ENCODE measurements at regions not wholly inside any gene's neighbourhood (a gene's known extent, or its start where the extent isn't known, plus 50 kb on each side); places are given as distances from the start of the nearest gene placed in this dataset.
"Not testable (repeated sequence)": the region's sequence is repeated elsewhere in the genome, so short reads cannot be mapped to it uniquely, and the experiment has no call there.

DNA sequence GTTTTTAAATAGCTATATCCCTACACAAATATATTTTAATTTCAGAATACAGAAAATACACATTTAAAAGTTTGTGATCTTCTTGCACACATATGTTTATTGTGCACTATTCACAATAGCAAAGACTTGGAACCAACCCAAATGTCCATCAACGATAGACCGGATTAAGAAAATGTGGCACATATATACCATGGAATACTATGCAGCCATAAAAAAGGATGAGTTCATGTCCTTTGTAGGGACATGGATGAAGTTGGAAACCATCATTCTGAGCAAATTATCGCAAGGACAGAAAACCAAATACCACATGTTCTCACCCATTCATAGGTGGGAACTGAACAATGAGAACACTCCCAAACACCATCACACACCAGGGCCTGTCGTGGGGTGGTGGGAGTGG lies 266.9 kb upstream of the GK2 start:
- ATAC-seq; DNase-seq; intact Hi-C loops (cut with DNase I, micrococcal nuclease): not testable (repeated sequence)

DNA sequence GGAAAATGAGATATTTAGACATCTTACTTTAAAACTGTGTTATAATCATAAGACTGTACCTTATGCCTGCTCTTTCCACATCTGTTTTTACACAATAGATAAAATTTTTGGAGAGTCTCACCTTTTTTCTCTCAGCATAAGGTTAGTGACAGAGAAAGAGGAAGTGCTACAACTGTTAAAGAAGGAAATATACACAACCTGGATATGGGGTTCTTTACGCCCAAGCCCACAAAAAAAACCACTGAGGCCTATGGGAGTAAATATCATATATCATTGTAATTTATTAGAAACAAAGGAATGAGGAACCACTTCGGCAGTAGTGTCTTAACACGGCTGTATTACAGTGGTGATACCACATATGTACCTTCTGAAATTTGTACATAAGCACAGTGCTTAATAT lies 265.9 kb upstream of the GK2 start:
- intact Hi-C loops (cut with DNase I, micrococcal nuclease): no loop called here
- ATAC-seq: no peak
- DNase-seq: no peak

DNA sequence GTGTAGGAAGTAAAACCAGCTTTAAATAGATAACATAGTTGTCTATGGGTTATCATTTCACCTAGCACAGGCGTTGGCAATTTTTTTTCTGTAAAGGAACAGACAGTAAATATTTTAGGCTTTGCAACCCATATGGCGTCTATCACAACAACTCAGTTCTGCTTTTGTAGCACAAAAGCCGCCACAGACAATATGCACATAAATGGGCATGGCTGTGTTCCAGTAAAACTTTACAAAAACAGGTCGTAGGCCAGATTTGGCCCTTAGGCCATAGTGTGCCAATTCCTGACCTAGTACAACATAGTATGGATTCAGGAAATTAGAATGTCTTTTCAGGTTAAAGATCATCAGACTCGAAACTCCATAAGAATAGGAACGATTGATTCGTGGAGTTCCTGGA lies 265.3 kb upstream of the GK2 start:
- intact Hi-C loops (cut with DNase I, micrococcal nuclease): no loop called here
- ATAC-seq: no peak
- DNase-seq: no peak

DNA sequence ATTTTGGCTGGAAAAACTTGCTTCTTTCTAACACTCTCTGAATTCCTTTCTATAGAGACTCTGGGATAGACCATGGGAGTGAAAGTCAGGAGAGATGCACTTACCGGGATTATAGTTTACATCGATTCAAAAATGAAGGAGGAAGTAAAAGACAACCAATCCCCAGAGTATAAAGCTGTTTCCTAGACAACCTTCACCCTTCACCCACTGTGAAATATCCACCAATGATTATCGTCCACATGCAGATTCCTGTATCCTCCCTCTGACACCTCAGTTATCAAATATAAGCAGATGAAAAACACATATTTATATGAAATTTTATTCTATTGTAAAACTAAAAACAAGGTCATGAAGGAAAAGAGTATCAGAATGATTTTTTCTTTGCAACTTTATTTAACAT lies 258.8 kb upstream of the GK2 start:
- no peak for DNase-seq
- intact Hi-C loops (cut with DNase I, micrococcal nuclease): no loop called here
- ATAC-seq: no peak

DNA sequence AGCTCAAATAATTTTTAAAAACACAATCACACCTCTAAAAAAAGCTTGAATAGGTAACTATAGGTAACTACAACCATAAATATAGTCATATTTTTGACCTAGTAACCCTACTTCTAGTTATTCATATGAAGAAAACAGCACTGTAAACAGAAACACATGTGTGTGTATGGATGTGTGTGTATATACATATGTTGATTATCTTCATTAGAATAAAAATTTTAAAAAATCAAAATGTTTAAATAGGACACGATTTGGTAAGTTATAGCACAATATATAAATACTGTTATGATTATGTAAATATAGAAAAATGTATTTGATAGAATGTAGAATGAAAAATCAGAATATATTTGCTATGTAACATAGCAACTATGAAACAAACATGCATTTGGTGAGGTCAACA lies 258.1 kb upstream of the GK2 start:
- ATAC-seq (no peak), DNase-seq (no peak)
- intact Hi-C loops (cut with DNase I, micrococcal nuclease): no loop called here

DNA sequence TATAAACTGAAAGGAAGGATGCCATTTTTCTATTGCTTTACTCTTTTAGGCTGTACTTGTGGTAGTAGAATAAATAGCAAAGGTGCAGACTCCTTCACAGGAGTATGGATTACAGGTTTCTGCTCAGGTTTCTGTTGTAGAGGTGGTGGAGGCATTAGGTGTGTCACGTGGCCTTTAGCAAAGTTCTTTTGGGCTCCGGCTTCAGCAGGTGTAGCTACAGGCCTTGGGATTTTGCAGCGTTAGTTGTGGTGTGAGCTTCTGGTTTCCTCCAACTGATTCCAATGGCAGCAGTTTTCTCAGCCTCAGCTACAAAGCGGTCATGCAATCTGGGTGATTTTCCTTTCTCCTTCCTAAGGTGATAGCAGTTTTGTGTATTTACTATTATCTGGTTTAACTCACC lies 255.8 kb upstream of the GK2 start:
- intact Hi-C loops (cut with DNase I, micrococcal nuclease): no loop called here
- DNase-seq (no peak), ATAC-seq (no peak)

DNA sequence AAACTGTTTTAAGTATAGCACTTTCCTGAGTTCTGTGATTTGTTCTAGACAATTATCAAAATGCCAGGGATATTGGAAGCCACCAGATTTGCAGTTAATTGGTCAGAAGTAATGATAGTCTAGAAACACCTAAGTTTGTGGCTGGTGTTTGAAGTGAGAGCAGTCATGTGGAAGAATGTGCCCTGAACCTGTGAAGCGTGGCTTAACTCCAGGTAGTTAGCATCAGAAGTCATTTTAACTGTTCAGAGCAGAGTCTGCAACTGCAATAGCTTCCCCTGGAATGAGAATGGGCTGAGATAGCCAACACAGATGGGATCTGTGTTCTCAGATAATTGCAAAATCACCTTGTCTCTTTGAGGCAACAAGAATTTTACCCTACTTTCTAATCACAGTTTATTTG lies 255.1 kb upstream of the GK2 start:
- DNase-seq: no peak
- intact Hi-C loops (cut with DNase I, micrococcal nuclease): no loop called here
- no peak for ATAC-seq

DNA sequence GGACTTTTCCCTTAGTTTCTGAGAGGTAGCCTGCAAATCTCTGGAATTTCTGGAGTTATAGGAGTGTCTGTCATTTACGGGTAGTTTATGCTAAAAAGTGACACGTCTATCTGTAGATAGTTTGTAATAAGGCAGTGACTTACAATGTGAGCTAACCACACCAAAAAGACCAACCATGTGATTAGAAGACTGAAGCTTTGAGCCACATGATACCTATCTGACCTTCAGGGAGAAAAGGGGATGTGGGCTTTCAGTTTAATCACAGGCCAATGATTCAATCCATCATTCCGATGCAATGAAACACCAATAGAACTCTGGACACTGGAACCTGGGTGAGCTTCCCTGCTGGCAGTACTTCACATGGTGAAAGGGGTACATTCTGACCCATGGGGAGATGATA lies 254.6 kb upstream of the GK2 start:
- intact Hi-C loops (cut with DNase I, micrococcal nuclease): no loop called here
- ATAC-seq (no peak), DNase-seq (no peak)

DNA sequence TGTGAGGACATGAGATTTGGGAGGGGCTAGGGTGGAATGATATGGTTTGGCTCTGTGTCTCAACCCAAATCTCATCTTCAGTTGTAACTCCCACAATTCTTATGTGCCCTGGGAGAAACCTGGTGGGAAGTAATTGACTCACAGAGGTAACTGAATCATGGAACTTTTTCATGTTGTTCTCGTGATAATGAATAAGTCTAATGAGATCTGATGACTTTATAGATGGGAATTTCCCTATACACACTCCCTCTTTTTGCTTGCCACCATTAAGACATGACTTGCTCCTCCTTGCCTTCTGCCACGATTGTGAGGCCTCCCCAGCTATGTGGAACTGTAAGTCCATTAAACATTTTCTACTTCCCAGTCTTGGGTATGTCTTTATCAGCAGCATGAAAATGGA lies 253.2 kb upstream of the GK2 start:
- ATAC-seq (no peak), DNase-seq (no peak)
- intact Hi-C loops (cut with DNase I, micrococcal nuclease): no loop called here

DNA sequence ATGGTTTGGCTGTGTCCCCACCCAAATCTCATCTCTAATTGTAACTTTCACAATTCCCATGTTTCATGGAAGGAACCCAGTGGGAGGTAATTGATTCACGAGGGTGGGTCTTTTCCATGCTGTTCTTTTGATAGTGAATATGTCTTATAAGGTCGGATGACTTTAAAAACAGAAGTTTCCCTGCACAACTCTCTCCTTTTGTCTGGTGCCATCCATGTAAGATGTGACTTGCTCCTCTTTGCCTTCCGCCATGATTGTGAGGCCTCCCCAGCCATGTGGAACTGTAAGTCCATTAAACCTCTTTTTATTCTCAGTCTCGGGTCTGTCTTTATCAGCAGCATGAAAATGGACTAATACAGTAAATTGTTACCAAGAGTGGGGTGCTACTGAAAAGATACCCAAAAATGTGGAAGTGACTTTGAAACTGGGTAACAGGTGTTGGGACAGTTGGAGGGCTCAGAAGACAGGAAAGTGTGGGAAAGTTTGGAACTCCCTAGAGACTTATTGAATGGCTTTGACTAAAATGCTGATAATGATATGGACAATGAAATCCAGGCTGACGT lies 251.4 kb upstream of the GK2 start:
- DNase-seq; ATAC-seq; intact Hi-C loops (cut with DNase I, micrococcal nuclease): not testable (repeated sequence)

DNA sequence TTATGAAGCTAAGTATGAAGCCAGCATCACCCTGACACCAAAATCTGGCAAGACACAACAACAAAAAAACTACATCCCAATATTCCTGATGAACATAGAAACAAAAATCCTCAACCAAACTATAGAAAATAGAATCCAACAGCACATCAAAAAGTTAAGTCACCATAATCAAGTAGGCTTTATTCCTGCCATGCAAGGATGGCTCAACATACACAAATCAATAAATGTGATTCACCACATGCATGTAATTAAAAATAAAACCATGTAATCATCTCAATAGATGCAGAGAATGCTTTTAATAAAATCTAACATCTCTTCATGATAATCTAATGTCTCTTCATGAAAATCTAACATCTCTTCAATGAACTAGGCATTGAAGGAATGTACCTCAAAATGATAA lies 249.4 kb upstream of the GK2 start:
- intact Hi-C loops (cut with DNase I, micrococcal nuclease): no loop called here
- no peak for ATAC-seq
- DNase-seq: no peak

DNA sequence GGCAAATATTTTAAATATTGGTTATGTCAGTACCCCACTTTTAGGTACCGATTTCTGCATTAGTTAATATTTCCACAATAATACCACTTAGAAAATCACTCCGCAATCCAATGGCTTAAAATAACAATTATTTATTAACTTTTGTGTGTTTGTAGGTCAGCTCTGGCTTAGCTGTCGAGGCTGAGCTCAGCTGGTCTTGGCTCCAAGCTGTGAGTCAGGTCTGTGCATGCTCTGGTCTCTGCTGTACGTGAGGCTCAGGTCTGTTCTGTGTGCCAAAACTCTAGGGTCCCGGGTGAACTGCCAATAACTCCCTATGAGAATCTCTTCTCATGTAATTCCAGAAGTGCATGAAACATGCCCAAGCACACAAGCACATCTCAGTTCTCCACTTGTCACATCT lies 245.8 kb upstream of the GK2 start:
- DNase-seq (no peak), ATAC-seq (no peak)
- intact Hi-C loops (cut with DNase I, micrococcal nuclease): no loop called here

DNA sequence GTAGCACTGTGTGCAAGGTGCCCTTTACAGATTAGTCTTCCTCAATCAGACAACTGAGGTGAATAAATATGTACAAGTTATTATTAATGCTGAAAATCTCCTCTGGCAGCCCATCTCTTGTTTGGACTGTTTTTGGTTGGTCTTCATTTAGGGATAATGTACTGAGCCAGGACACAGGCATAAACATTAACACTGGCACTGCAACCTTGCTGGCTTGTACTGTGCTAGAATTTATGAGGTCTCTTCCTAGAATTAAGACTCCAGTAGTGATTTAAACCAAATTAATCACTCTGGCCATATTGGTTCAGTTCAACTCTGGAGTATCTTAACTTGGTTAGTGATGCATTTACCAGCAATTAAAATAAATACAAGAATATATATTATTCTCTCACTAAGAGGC lies 244.7 kb upstream of the GK2 start:
- no peak for DNase-seq
- no peak for ATAC-seq
- intact Hi-C loops (cut with DNase I, micrococcal nuclease): no loop called here

DNA sequence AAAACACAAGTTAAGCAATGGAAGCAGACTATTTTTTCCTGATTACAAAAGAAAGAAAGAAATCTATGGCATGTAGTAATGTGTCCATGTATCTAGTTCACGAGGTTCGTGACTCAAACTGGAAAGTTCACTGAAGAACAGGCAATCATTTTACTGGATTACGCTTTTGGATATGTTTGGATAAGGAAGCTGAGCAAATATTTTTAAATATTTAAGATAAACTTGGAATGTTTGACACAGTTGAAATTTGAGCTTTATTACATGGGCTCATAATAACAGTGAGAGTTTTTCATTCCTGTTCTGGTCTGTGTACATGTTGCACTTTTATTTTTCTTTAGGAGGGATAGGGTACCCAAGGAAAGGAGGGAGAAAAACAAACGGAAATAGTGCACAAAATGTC lies 244.2 kb upstream of the GK2 start:
- intact Hi-C loops (cut with DNase I, micrococcal nuclease): no loop called here
- ATAC-seq: no peak
- DNase-seq: no peak

DNA sequence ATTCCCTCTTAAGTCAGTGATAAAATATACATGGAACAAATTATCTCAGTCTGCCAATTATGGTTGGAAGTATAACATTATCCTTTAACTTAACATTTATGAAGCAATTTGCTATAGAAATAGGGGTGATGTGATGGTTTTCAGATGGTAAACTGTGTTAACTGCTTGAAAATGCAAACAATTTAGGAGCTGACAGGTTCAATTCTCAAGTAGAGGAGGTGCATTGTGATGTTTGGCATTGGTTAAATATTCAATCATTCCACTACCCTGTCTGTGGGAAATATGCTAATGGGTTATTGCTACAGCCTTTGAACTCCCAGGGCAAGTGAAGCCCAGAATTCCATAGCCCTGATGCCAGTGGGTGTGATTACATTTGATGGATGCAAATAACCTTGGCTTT lies 243.4 kb upstream of the GK2 start:
- ATAC-seq (no peak), DNase-seq (no peak)
- intact Hi-C loops (cut with DNase I, micrococcal nuclease): no loop called here

DNA sequence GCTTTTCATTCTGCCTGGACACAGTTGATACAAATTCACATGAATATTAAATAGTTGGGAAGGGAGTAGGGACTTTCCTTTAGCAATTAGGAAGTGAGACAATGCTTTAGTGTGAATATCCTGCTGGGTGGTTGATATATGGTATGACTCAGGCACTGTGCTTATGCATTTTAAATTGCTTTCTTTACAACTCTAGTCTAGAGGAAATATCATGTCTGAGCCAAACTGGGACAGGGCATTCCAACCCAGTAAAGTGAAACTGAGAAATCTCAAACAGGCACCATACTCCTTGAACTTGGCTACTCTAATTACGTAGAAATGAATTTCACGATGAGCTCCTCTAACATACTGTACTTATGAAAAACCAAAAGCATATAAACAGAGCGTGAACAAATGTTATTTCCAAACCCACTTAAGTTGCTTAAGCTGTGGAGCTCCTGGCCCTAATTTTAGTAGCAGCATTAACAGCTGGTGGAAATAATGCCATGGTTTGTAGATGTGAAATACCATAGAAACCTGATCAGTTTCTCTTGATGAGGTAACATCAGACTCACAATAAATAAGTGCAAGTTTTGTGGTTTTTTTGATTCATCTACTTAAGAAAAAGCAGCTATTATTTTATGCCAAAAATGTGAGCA lies 242.9 kb upstream of the GK2 start:
- DNase-seq: no peak
- intact Hi-C loops (cut with DNase I, micrococcal nuclease): no loop called here
- ATAC-seq: peak; percentile 83

DNA sequence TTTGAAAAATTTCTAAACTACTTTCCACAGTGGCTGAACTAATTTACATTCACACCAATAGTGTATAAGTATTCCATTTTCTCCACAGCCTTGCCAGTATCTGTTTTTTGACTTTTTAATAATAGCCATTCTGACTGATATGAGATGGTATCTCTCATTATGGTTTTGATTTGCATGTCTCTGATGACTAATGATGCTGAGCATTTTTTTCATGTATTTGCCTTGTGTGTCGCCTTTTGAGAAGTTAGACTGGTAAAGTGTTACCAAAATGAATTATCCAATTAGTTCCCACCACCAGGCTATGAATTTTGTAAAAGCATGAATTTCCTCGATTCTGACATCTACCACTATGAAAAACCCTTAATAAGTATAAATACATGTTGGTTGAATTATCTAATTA lies 242.2 kb upstream of the GK2 start:
- intact Hi-C loops (cut with DNase I, micrococcal nuclease): no loop called here
- no peak for ATAC-seq

DNA sequence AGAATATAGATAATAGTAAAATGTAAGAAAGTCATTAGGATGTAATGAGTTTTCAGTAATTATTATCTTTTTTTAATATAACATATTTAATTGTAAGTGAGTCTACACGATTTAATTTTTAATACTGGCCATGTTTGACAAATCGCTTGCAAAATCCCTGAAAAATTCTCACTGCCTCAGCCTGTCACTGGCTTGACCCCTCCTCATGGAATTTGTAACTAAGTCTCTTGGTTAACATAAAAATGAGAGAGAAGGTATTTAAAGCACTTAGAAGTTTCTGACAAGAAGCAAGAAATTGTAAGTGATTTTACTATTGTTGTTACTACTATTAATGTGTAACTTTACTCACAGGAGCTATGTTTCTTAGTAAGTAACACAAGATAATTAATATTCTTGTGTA lies 237.9 kb upstream of the GK2 start:
- intact Hi-C loops (cut with DNase I, micrococcal nuclease): no loop called here
- ATAC-seq (no peak), DNase-seq (no peak)

More for the DNA sequence above, 242.2 kb upstream of the GK2 start:
- no peak for DNase-seq

DNA sequence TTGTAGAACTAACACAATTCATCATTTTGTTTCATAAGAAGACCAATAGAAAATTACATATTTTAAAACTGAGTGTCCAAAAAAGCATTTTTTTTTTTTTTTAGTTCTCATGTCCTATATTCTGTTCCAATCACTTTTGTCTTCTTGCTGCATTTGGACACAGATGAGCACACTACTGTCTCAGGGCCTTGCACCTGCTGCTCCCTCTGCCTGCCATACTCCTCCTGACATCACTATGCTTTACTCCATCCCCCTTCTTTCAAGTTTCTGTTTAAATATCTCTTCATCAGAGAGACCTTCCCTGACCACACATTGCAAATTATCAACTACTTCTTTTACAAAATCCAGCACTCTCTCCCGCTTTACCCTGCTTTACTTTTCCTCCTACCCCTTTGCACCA lies 230.7 kb upstream of the GK2 start:
- no peak for DNase-seq
- intact Hi-C loops (cut with DNase I, micrococcal nuclease): no loop called here
- ATAC-seq: no peak

DNA sequence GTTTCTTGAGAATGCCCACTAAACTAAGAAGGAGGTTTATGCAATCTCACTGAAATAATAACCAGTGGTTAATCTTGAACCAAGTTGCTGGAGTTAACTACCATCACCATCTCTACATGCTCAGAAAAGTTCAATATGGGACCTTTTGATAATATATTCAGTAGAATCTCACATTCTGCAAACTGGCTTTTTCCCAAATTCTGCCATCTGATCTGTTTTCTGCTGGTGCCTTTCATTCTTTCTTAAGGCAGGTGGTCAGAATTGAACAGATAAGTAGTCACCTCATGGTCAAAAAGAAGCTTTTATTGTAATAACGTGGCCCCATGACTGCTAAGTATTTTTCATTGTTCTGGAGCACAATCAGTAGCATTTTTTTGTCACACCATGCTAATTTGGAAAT lies 229.0 kb upstream of the GK2 start:
- DNase-seq (no peak), ATAC-seq (no peak)
- intact Hi-C loops (cut with DNase I, micrococcal nuclease): no loop called here

DNA sequence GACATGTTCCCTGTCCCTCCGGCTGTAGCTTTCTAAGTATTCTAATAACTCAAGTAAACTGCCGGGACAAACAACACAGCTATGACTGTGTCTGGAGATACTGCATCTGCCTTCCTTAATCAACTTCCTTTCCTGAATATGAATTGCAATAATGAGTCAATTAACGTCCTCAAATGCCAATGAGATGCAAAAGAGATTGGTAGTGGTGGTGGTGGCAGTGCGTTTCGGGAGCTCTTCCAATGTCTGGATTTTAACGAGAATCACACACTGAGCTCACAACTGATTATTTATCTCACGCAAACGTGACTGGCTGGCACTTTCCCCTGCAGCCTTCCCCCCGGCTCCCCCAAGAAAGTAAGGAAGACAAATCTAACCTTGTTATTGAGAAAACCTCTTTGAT lies 226.1 kb upstream of the GK2 start:
- DNase-seq: no peak
- no peak for ATAC-seq
- intact Hi-C loops (cut with DNase I, micrococcal nuclease): no loop called here
